SK-N-MC (cell line): ENCODE measurements at regions not wholly inside any gene's neighbourhood (a gene's known extent, or its start where the extent isn't known, plus 50 kb on each side); places are given as distances from the start of the nearest gene placed in this dataset.
A peak's percentile ranks its signal among the peaks of the same experiment; 100 is the strongest.
"Not testable (repeated sequence)": the region's sequence is repeated elsewhere in the genome, so short reads cannot be mapped to it uniquely, and the experiment has no call there.

Experiments
- DNase-seq: peaks from one replicate; pipeline ENCODE4 v3.0.0-alpha.2; 2011; ENCODE audit warnings: low read depth, low spot score
- H3K27ac ChIP-seq: fragments of 200-600 bp; sonication (generic); 2 replicates; pipeline ENCODE4 v1.5.1; 2016; ENCODE audit warnings: mixed run types
- H3K36me3 ChIP-seq: fragments of 200-600 bp; sonication (generic); 2 replicates; pipeline ENCODE4 v1.6.1; 2017; ENCODE audit warnings: antibody characterized with exemption, low read length, mixed read lengths; ENCODE audit not compliant: insufficient read depth
- H3K4me3 ChIP-seq: fragments of 200-600 bp; sonication (generic); 2 replicates; pipeline ENCODE4 v1.5.1; 2016
- H3K9ac ChIP-seq: fragments of 200-600 bp; sonication (generic); 2 replicates; pipeline ENCODE4 v1.8.0; 2017; ENCODE audit warnings: mixed run types, mixed read lengths; ENCODE audit not compliant: insufficient read length
- H3K9me3 ChIP-seq: fragments of 200-600 bp; sonication (generic); 2 replicates; pipeline ENCODE4 v1.6.1; 2017; ENCODE audit warnings: low read depth, mild to moderate bottlenecking, antibody characterized with exemption, low read length, moderate library complexity, mixed read lengths
- EZH2 ChIP-seq: fragments of 200-600 bp; sonication (generic); IDR thresholded peaks from one replicate; pipeline ENCODE4 v1.6.1; 2017; ENCODE audit warnings: antibody characterized with exemption
- FOXP2 ChIP-seq: optimal IDR thresholded peaks from 2 replicates; pipeline ENCODE3; 2011; ENCODE audit warnings: mild to moderate bottlenecking, moderate library complexity; ENCODE audit not compliant: insufficient read depth; ENCODE audit errors: extremely low read length, control extremely low read depth
- POLR2AphosphoS5 ChIP-seq: IDR thresholded peaks from 2 replicates; pipeline ENCODE4 v1.6.1; 2012; ENCODE audit warnings: mild to moderate bottlenecking, low read depth, low read length, borderline replicate concordance

DNA sequence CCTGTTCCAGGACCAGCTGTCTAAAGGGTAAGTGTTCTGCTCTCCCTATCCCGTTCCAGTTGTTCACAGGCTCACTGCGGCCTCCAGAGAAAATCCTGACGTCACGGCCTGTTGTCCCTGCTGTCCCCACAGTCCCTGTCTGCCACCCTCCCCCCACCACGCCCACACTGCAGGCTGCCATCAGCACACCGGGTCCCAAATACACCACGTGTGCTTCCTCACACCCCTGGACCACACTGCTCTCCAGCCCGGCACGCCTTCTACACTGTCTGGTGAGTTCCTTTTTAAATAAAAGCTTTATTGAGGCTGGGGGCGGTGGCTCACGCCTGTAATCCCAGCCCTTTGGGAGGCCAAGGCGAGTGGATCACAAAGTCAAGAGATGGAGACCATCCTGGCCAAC lies 88.3 kb upstream of the RUFY1 start:
- no peak for DNase-seq
- no peak overlapping the region for H3K27ac ChIP-seq
- no peak overlapping the region for H3K9ac ChIP-seq
- H3K36me3 ChIP-seq, result no peaks in the 10 kb centered on the region
- no peaks in the 10 kb centered on the region for H3K9me3 ChIP-seq
- no peak overlapping the region for H3K4me3 ChIP-seq
- no peak for TF ChIP-seq EZH2
- no peak for TF ChIP-seq POLR2AphosphoS5
- TF ChIP-seq FOXP2, result no peak

GRCh38 chr5:179461576-179461975 lies 88.8 kb upstream of the RUFY1 start:
- Histone ChIP-seq H3K9me3 (no peaks in the 10 kb centered on the region), H3K27ac (no peak overlapping the region), H3K4me3 (no peak overlapping the region), H3K36me3 (no peaks in the 10 kb centered on the region), H3K9ac (no peak overlapping the region)
- no peak for DNase-seq
- TF ChIP-seq EZH2 (no peak), POLR2AphosphoS5 (no peak), FOXP2 (no peak)

DNA sequence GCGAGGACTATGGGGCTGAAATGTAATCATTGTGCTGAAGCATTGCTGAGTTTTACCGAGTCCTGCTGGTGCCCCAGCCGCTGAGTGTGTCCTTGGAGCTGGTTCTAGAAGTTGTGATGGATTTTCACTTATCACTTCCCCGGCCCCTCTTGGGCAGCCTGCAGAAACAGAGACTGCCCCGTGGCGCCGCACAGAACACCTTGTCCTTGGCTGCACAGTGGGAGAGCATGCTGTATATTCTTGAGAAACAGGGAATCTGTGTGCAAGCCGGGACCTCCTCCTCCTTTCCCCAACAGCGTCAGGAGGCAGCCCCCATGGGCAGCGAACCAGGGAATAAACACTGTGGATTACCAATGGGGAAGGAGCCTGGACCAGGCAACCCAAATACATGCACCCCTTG lies 90.6 kb upstream of the RUFY1 start:
- H3K9ac ChIP-seq, result no peak overlapping the region
- H3K9me3 ChIP-seq, result no peaks in the 10 kb centered on the region

GRCh38 chr5:179457612-179458011 lies 92.7 kb upstream of the RUFY1 start:
- Histone ChIP-seq H3K9me3 (no peaks in the 10 kb centered on the region), H3K4me3 (no peak overlapping the region), H3K27ac (no peak overlapping the region), H3K9ac (no peak overlapping the region), H3K36me3 (no peaks in the 10 kb centered on the region)
- DNase-seq, result no peak
- TF ChIP-seq EZH2 (no peak), POLR2AphosphoS5 (no peak), FOXP2 (no peak)

More for the DNA sequence above, 90.6 kb upstream of the RUFY1 start:
- Histone ChIP-seq H3K36me3 (no peaks in the 10 kb centered on the region), H3K27ac (no peak overlapping the region), H3K4me3 (no peak overlapping the region)
- DNase-seq, result no peak
- TF ChIP-seq EZH2 (no peak), FOXP2 (no peak), POLR2AphosphoS5 (no peak)

- H3K27ac ChIP-seq, DNase-seq: not testable (repeated sequence)
Observed at GRCh38 chr5:179456075-179456474, 94.3 kb upstream of the RUFY1 start.

GRCh38 chr5:179455320-179455719 lies 95.0 kb upstream of the RUFY1 start:
- peak; percentile 10 for DNase-seq

More at GRCh38 chr5:179456075-179456474, 94.3 kb upstream of the RUFY1 start:
- not testable (repeated sequence) for H3K9me3 ChIP-seq, H3K9ac ChIP-seq, H3K36me3 ChIP-seq, H3K4me3 ChIP-seq

GRCh38 chr5:179454356-179454755 lies 96.0 kb upstream of the RUFY1 start:
- Histone ChIP-seq H3K4me3 (no peak overlapping the region), H3K9ac (no peak overlapping the region), H3K36me3 (no peaks in the 10 kb centered on the region), H3K27ac (no peak overlapping the region), H3K9me3 (no peaks in the 10 kb centered on the region)
- DNase-seq, result no peak
- TF ChIP-seq EZH2 (no peak), POLR2AphosphoS5 (no peak), FOXP2 (no peak)

More at GRCh38 chr5:179455320-179455719, 95.0 kb upstream of the RUFY1 start:
- no peaks in the 10 kb centered on the region for H3K36me3 ChIP-seq
- TF ChIP-seq POLR2AphosphoS5, result no peak
- TF ChIP-seq EZH2, result no peak
- TF ChIP-seq FOXP2, result no peak
- no peak overlapping the region for H3K27ac ChIP-seq
- no peak overlapping the region for H3K9ac ChIP-seq
- no peaks in the 10 kb centered on the region for H3K9me3 ChIP-seq
- no peak overlapping the region for H3K4me3 ChIP-seq

DNA sequence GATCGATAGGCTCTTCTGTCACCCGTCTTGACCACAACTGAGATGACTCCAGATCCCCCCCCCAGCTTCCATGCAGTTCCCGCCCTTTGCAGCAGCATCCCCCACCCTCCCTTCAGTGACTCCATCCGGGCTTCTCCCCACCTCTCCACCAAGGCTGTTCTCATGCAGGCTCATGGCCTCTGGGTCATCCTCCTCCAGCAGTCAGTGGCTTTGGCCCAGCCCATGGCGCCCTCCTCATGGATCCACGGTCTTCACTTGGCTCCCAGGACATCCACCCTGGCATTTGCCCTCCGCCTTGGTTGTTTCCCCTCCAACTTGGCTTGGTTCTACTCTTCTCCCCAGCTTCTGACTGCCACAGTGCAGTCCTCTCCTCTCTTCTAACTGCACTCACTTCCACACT lies 96.7 kb upstream of the RUFY1 start:
- no peak overlapping the region for H3K9ac ChIP-seq
- H3K27ac ChIP-seq, result no peak overlapping the region
- no peaks in the 10 kb centered on the region for H3K36me3 ChIP-seq
- DNase-seq, result no peak
- no peaks in the 10 kb centered on the region for H3K9me3 ChIP-seq
- no peak for TF ChIP-seq POLR2AphosphoS5
- TF ChIP-seq FOXP2, result no peak
- no peak for TF ChIP-seq EZH2
- no peak overlapping the region for H3K4me3 ChIP-seq

DNA sequence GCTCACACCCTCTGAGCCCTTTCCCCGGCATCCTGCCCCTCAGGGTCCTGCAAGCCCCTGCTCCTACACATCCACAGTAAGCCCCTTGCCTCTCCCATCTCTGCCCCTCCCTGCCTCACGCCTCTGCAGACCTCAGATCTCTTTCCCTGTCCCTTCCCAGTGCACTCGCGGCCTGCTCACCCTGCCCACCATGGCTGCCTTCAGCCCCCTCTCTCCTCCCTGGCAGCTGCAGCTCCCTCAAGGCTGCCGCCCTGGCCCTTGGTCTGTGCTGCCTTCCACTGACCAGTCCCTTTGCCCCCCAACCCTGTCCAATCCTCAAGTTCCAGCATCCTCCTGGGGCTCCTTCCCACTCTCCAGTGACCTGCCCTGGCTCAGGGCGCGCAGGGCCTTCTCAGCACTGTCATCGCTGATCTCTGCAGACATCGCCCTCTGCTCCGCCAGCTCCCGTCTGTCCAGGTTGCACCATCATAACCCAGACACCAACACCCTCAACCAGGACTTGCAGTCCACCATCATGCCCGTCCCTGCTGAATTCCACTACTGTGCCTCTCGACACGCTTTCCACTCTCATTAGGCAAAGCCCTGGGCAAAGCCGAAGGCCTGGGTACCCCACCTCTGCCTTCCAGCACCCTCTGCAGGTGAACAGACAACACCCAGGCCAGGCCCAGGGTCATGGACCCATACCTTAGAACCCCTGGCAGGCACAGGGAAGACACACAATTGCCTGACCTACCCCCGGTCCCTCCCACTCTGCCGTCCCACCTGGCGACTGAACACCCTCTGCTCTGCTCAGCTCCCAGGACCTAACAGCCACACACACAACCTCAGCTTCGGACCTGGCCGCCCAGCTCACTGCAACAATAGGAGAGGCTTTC lies 97.8 kb upstream of the RUFY1 start:
- Histone ChIP-seq H3K9me3 (no peaks in the 10 kb centered on the region), H3K9ac (no peak overlapping the region), H3K4me3 (no peak overlapping the region), H3K27ac (no peak overlapping the region), H3K36me3 (no peaks in the 10 kb centered on the region)
- TF ChIP-seq EZH2 (no peak), POLR2AphosphoS5 (no peak), FOXP2 (no peak)
- no peak for DNase-seq
